Tibial nerve (tissue), 4 donors: ENCODE measurements at regions not wholly inside any gene's neighbourhood (a gene's known extent, or its start where the extent isn't known, plus 50 kb on each side); places are given as distances from the start of the nearest gene placed in this dataset.
"Not testable (repeated sequence)": the region's sequence is repeated elsewhere in the genome, so short reads cannot be mapped to it uniquely, and the experiment has no call there.

ENCODE experiments used
- DNase-seq, 2 donors: peaks; one replicate each; pipeline ENCODE4 v3.0.0-alpha.2; 2019; ENCODE audit warnings: low spot score in 2 of 2
- H3K27ac ChIP-seq, 4 donors: fragments of 200-600 bp; sonication (generic) in 3 of 4; one replicate each; pipeline ENCODE4 v1.5.1; 2017 to 2019; ENCODE audit warnings: mild to moderate bottlenecking in 1 of 4
- H3K27me3 ChIP-seq, 2 donors: fragments of 200-600 bp; sonication (generic) in 1 of 2; one replicate each; pipeline versions ENCODE4 v1.5.1 to v1.6.0; 2017 to 2019
- H3K36me3 ChIP-seq, 3 donors: fragments of 200-600 bp; sonication (generic); one replicate each; pipeline ENCODE4 v1.5.1; 2018 to 2019
- H3K4me1 ChIP-seq, 4 donors: fragments of 200-600 bp; sonication (generic) in 3 of 4; one replicate each; pipeline ENCODE4 v1.5.1; 2017 to 2019
- H3K4me3 ChIP-seq, 4 donors: fragments of 200-600 bp; sonication (generic) in 3 of 4; one replicate each; pipeline ENCODE4 v1.5.1; 2017 to 2019; ENCODE audit warnings: mild to moderate bottlenecking in 1 of 4, moderate library complexity in 1 of 4
- H3K9me3 ChIP-seq, 4 donors: fragments of 200-600 bp; sonication (generic) in 3 of 4; one replicate each; pipeline ENCODE4 v1.5.1; 2017 to 2019
- EP300 ChIP-seq, 2 donors: sonication (generic); formaldehyde crosslinking; IDR thresholded peaks; one replicate each; pipeline ENCODE4 v1.6.1; 2017; ENCODE audit warnings: antibody characterized with exemption in 2 of 2, mild to moderate bottlenecking in 1 of 2
- POLR2A ChIP-seq, 2 donors: fragments of 450-650 bp; IDR thresholded peaks; one replicate each; pipeline ENCODE4 v1.6.1; 2017; ENCODE audit warnings: antibody characterized with exemption in 2 of 2, mild to moderate bottlenecking in 2 of 2, moderate library complexity in 2 of 2
- WGBS, 2 donors: methylation state at CpG; one replicate each; pipeline ENCODE4 v1.1.5; 2018; 5-methylcytosine and 5-hydroxymethylcytosine counted together
- TF ChIP-seq, protein P1 (sequence below), 5 experiments: fragments of 200-600 bp in 3 of 5; fragments of 450-650 bp in 2 of 5; sonication (generic) in 3 of 5; IDR thresholded peaks; one replicate each; pipeline ENCODE4 v1.5.1; 2016 to 2019; ENCODE audit warnings: antibody characterized with exemption in 5 of 5, mild to moderate bottlenecking in 3 of 5, moderate library complexity in 2 of 5

DNA sequence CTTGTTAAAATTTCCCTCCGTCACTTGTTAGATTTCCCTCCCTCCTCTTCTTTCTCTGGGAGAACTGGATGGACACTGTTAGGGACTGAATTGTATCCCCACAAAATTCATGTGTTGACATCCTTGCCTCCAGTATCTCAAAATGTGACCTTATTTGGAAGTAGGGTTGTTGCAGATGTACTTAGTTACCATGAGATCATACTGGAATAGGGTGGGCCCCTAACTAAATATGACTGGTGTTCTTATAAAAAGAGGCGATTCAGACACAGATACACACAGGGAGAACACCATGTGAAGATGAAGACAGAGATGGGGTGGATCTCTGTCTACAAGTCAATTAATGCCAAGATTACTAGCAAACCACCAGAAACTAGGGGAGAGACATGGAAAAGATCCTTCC, 139.5 kb downstream of the ALDH8A1 start:
- Histone ChIP-seq H3K27me3 (no peaks in the 10 kb centered on the region), H3K36me3 (no peaks in the 10 kb centered on the region), H3K4me3 (no peak overlapping the region), H3K4me1 (no peaks in the 10 kb centered on the region), H3K27ac (no peak overlapping the region), H3K9me3 (no peaks in the 10 kb centered on the region)
- WGBS, 2 donors = 93 to 94% methylated on average over 2 of the region's 2 CpGs
- no peak for DNase-seq
- TF ChIP-seq EP300 (IDR thresholded peaks at IDR 0.05) = no peak

GRCh38 chr6:134809130-134809529, 140.8 kb downstream of the ALDH8A1 start:
- Histone ChIP-seq H3K4me1 (no peaks in the 10 kb centered on the region), H3K27me3 (no peaks in the 10 kb centered on the region), H3K27ac (no peak overlapping the region), H3K4me3 (no peak overlapping the region), H3K36me3 (no peaks in the 10 kb centered on the region), H3K9me3 (no peaks in the 10 kb centered on the region)
- WGBS, 2 donors = 71 to 80% methylated on average over 4 of the region's 4 CpGs
- no peak for DNase-seq
- no peak for TF ChIP-seq EP300 (IDR thresholded peaks at IDR 0.05)
- no peak for TF ChIP-seq POLR2A (IDR thresholded peaks at IDR 0.05)
- TF ChIP-seq, protein P1, sequence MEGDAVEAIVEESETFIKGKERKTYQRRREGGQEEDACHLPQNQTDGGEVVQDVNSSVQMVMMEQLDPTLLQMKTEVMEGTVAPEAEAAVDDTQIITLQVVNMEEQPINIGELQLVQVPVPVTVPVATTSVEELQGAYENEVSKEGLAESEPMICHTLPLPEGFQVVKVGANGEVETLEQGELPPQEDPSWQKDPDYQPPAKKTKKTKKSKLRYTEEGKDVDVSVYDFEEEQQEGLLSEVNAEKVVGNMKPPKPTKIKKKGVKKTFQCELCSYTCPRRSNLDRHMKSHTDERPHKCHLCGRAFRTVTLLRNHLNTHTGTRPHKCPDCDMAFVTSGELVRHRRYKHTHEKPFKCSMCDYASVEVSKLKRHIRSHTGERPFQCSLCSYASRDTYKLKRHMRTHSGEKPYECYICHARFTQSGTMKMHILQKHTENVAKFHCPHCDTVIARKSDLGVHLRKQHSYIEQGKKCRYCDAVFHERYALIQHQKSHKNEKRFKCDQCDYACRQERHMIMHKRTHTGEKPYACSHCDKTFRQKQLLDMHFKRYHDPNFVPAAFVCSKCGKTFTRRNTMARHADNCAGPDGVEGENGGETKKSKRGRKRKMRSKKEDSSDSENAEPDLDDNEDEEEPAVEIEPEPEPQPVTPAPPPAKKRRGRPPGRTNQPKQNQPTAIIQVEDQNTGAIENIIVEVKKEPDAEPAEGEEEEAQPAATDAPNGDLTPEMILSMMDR (IDR thresholded peaks at IDR 0.05) = no peak

DNA sequence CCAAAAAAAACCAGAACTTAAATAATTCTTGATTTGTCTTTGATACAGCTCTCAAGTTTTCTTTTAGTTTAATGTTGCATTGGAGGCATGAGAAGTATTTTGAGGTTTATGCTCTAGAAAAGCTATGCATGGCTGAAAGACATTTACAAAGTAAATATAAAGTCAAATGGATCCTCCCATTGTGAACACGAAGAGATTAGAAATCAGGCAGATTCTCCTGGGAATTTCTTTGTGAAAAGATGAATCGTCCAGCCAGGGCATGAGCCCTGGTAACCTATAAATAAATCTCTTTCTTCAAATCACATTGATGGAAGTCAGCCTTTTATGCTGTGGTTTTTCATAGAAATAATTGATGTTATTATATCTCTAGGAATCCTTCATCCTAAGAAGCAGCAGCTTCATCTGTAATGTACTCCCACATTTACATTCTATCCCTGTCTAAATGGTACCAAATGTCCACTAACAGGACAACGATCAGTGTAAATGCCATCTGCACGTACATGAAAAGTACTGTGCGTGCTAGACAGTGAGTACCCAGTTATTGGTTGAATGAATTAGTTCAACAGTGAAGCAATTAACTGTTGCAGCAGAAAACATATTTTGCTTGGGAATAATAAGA, 143.6 kb downstream of the ALDH8A1 start:
- 46 to 47% methylated on average over 5 of the region's 5 CpGs for WGBS, 2 donors
- Histone ChIP-seq H3K36me3 (no peaks in the 10 kb centered on the region), H3K4me1 (no peaks in the 10 kb centered on the region), H3K4me3 (no peak overlapping the region), H3K27me3 (no peaks in the 10 kb centered on the region), H3K9me3 (no peaks in the 10 kb centered on the region), H3K27ac (no peak overlapping the region)
- no peak for DNase-seq
- TF ChIP-seq POLR2A (IDR thresholded peaks at IDR 0.05) = no peak
- TF ChIP-seq EP300 (IDR thresholded peaks at IDR 0.05) = no peak
- TF ChIP-seq, protein P1 (IDR thresholded peaks at IDR 0.05) = no peak

DNA sequence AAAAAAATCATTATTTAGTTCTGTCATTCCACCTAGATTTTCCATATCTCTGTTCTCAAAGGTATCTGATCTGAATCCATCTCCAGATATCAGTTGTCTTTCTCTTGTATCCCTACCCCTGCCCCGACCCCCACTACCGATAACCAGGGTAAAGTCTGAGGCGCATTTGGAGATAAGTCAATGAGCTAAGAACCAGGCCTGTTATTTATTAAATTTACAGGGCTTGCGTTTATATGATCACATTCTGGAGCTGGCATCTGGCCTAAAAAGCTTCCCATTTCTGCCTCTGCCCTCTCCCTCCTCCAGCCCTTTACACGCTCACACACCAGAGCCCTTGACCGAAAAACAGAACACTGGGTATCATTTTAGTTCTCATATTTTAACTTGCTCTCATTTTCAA, 144.7 kb downstream of the ALDH8A1 start:
- no peak for DNase-seq
- no peaks in the 10 kb centered on the region for H3K9me3 ChIP-seq
- H3K4me3 ChIP-seq = no peak overlapping the region
- no peaks in the 10 kb centered on the region for H3K36me3 ChIP-seq
- WGBS, 2 donors = 64 to 70% methylated on average over 6 of the region's 6 CpGs
- H3K27ac ChIP-seq = no peak overlapping the region
- H3K4me1 ChIP-seq = no peaks in the 10 kb centered on the region
- TF ChIP-seq EP300 (IDR thresholded peaks at IDR 0.05) = no peak
- TF ChIP-seq POLR2A (IDR thresholded peaks at IDR 0.05) = no peak
- TF ChIP-seq, protein P1 (IDR thresholded peaks at IDR 0.05) = no peak
- H3K27me3 ChIP-seq = no peaks in the 10 kb centered on the region

DNA sequence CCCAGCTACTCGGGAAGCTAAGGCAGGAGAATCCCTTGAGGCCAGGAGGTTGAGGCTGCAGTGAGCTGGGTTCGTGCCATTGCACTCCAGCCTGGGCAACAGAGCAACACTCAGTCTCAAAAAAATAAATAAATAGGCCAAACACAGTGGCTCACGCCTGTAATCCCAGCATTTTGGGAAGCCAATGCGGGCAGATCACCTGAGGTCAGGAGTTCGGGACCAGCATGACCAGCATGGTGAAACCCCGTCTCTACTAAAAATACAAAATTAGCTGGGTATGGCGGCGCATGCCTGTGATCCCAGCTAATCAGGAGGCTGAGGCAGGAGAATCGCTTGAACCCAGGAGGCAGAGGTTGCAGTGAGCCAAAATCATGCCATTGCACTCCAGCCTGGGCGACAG, 145.6 kb downstream of the ALDH8A1 start:
- DNase-seq, H3K36me3 ChIP-seq, H3K4me3 ChIP-seq, H3K27me3 ChIP-seq, H3K9me3 ChIP-seq, H3K27ac ChIP-seq, H3K4me1 ChIP-seq: not testable (repeated sequence)
- 93 to 97% methylated on average over 10 of the region's 10 CpGs for WGBS, 2 donors

DNA sequence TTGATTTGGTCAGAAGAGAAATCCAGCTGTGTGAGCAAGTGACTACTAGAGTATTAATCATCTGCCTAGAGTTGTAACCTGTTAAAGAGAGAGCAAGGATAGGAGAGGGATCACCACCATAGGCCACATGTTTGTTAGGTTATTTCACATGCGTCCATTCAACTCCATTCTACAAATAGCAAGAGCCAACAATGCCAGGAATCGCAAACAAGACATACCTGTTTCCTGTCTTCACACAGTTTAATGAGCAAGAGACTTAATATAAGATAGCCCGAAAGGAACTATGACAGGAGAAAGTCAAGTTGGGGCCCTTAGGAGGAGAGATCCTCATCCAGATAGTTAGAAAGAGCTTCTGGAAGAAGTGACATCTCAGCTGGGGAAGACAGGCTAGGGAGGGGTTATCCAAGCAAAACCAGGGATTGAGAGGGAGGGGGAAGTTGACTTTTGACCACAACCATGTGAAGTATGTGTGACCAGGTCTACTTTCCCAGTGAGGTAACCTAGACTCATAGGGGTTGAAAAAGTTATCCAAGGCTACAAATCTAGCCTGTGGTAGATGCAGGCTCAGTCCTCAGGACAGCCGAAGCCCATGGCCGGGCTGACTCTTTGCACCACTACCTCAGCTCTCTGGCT, 147.4 kb downstream of the ALDH8A1 start:
- H3K9me3 ChIP-seq = no peaks in the 10 kb centered on the region
- TF ChIP-seq EP300 (IDR thresholded peaks at IDR 0.05) (no peak), POLR2A (IDR thresholded peaks at IDR 0.05) (no peak)
- no peaks in the 10 kb centered on the region for H3K4me1 ChIP-seq
- H3K27ac ChIP-seq = no peak overlapping the region
- no peaks in the 10 kb centered on the region for H3K27me3 ChIP-seq
- no peaks in the 10 kb centered on the region for H3K36me3 ChIP-seq
- no peak for DNase-seq
- no peak overlapping the region for H3K4me3 ChIP-seq
- 74 to 79% methylated on average over 5 of the region's 5 CpGs for WGBS, 2 donors
